ENCODE measurements at regions not wholly inside any gene's neighbourhood (a gene's known extent, or its start where the extent isn't known, plus 50 kb on each side); places are given as distances from the start of the nearest gene placed in this dataset.

DNA sequence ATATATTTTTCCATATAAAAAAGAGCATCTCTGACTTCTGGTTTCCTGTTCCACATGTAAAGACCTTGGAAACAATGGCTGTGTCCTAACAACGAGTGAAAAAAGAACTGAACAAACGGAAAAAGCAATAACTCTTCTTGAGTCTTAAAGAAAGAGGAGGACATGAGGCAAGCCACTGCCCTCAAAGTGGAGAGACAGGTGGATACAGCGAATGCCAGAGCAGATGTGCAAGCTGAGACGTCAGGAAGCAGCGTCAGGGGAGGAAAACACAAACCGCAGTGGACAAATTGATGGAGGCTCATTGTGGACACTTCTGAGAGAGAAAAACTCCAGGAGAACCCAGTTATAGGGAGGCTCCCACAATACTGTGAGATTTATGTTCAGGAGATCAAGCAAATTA lies 208.0 kb upstream of the MME start:
- no peaks in the 10 kb centered on the region for H3F3A ChIP-seq (ENCODE audit: insufficient read depth, low read length, poor library complexity, severe bottlenecking)
- no peaks in the 10 kb centered on the region for H4K20me1 ChIP-seq (ENCODE audit: insufficient read depth)
- no peaks in the 10 kb centered on the region for H3K27me3 ChIP-seq (ENCODE audit: insufficient read depth, low read depth, low read length)
- H2AFZ ChIP-seq (ENCODE audit: low read depth, low read length): no peak overlapping the region
- TF ChIP-seq MXI1 (conservative IDR thresholded peaks at IDR 0.05; ENCODE audit: poor library complexity, severe bottlenecking): no peak
- TF ChIP-seq, protein P1, sequence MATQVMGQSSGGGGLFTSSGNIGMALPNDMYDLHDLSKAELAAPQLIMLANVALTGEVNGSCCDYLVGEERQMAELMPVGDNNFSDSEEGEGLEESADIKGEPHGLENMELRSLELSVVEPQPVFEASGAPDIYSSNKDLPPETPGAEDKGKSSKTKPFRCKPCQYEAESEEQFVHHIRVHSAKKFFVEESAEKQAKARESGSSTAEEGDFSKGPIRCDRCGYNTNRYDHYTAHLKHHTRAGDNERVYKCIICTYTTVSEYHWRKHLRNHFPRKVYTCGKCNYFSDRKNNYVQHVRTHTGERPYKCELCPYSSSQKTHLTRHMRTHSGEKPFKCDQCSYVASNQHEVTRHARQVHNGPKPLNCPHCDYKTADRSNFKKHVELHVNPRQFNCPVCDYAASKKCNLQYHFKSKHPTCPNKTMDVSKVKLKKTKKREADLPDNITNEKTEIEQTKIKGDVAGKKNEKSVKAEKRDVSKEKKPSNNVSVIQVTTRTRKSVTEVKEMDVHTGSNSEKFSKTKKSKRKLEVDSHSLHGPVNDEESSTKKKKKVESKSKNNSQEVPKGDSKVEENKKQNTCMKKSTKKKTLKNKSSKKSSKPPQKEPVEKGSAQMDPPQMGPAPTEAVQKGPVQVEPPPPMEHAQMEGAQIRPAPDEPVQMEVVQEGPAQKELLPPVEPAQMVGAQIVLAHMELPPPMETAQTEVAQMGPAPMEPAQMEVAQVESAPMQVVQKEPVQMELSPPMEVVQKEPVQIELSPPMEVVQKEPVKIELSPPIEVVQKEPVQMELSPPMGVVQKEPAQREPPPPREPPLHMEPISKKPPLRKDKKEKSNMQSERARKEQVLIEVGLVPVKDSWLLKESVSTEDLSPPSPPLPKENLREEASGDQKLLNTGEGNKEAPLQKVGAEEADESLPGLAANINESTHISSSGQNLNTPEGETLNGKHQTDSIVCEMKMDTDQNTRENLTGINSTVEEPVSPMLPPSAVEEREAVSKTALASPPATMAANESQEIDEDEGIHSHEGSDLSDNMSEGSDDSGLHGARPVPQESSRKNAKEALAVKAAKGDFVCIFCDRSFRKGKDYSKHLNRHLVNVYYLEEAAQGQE (IDR thresholded peaks at IDR 0.05; ENCODE audit: borderline replicate concordance): no peak
- TF ChIP-seq RAD21 (conservative IDR thresholded peaks at IDR 0.05): no peak
- TF ChIP-seq TAF1 (IDR thresholded peaks at IDR 0.05; ENCODE audit: low read depth): no peak
- no peak for TF ChIP-seq POLR2AphosphoS5 (IDR thresholded peaks at IDR 0.05)
- no peak overlapping the region for H3K27ac ChIP-seq (ENCODE audit: low read length)
- H3K79me2 ChIP-seq (replicated peaks; ENCODE audit: insufficient read depth, low read length): no peaks in the 10 kb centered on the region
- no peaks in the 10 kb centered on the region for H3K9me3 ChIP-seq (ENCODE audit: low read length)
- no peak overlapping the region for H3K9ac ChIP-seq (ENCODE audit: low read length)
- no peaks in the 10 kb centered on the region for H3K36me3 ChIP-seq (ENCODE audit: insufficient read depth, low read length)
- no peaks in the 10 kb centered on the region for H3K9me2 ChIP-seq (ENCODE audit: insufficient read depth, low read length)
- H3K4me3 ChIP-seq (ENCODE audit: low read length): no peak overlapping the region
- no peak overlapping the region for H3K4me2 ChIP-seq (ENCODE audit: low read length)

DNA sequence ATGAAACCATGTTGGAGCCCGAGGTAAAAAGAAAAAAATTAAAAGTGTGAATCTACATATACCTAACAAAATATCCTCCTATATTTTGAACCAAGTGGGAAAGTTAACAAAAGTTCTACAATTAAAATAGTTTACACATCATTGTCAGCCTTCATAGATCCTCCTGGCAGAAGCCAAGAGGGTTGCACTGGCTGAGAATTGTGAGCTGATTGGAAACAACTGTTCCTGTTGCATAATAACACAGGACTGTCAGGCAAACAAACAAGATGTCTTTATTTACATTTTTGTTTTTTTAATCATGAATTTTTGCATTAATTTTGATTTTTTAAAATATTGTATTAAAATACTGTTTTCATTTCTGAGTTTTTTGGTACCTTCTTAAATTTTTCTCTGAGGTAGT lies 215.2 kb upstream of the MME start:
- no peak overlapping the region for H3K4me2 ChIP-seq (ENCODE audit: low read length)
- H4K20me1 ChIP-seq (ENCODE audit: insufficient read depth): no peaks in the 10 kb centered on the region
- no peak overlapping the region for H3K27ac ChIP-seq (ENCODE audit: low read length)
- H3K9me3 ChIP-seq (ENCODE audit: low read length): no peaks in the 10 kb centered on the region
- H3K36me3 ChIP-seq (ENCODE audit: insufficient read depth, low read length): no peaks in the 10 kb centered on the region
- no peak overlapping the region for H3K9ac ChIP-seq (ENCODE audit: low read length)
- no peak for TF ChIP-seq TAF1 (IDR thresholded peaks at IDR 0.05; ENCODE audit: low read depth)
- no peak for TF ChIP-seq RAD21 (conservative IDR thresholded peaks at IDR 0.05)
- TF ChIP-seq SMC3 (conservative IDR thresholded peaks at IDR 0.05; ENCODE audit: poor library complexity): no peak
- no peak for TF ChIP-seq POLR2AphosphoS5 (IDR thresholded peaks at IDR 0.05)
- no peak for TF ChIP-seq EZH2 (IDR thresholded peaks at IDR 0.05; ENCODE audit: borderline replicate concordance, insufficient read depth, low read length, poor library complexity, severe bottlenecking)
- TF ChIP-seq, protein P1 (IDR thresholded peaks at IDR 0.05; ENCODE audit: borderline replicate concordance): no peak
- TF ChIP-seq CTCF (IDR thresholded peaks at IDR 0.05; ENCODE audit: poor library complexity, severe bottlenecking): no peak
- TF ChIP-seq MXI1 (conservative IDR thresholded peaks at IDR 0.05; ENCODE audit: poor library complexity, severe bottlenecking): no peak
- TF ChIP-seq EP300 (conservative IDR thresholded peaks at IDR 0.05; ENCODE audit: poor library complexity, severe bottlenecking): no peak
- H3K79me2 ChIP-seq (replicated peaks; ENCODE audit: insufficient read depth, low read length): no peaks in the 10 kb centered on the region
- H3K27me3 ChIP-seq (ENCODE audit: insufficient read depth, low read depth, low read length): no peaks in the 10 kb centered on the region
- H3K4me3 ChIP-seq (ENCODE audit: low read length): no peak overlapping the region
- no peaks in the 10 kb centered on the region for H3F3A ChIP-seq (ENCODE audit: insufficient read depth, low read length, poor library complexity, severe bottlenecking)
- H2AFZ ChIP-seq (ENCODE audit: low read depth, low read length): no peak overlapping the region
- H3K9me2 ChIP-seq (ENCODE audit: insufficient read depth, low read length): no peaks in the 10 kb centered on the region

Data from neural cell (in vitro differentiated cells).